GM10266 (cell line): ENCODE measurements at regions not wholly inside any gene's neighbourhood (a gene's known extent, or its start where the extent isn't known, plus 50 kb on each side); places are given as distances from the start of the nearest gene placed in this dataset.

Source experiments
- DNase-seq: peaks from one replicate; pipeline ENCODE4 v3.0.0; 2012; ENCODE audit errors: extremely low spot score
- TF ChIP-seq, protein P1 (sequence below): IDR thresholded peaks from 2 replicates; pipeline ENCODE4 v1.5.1; 2012; ENCODE audit warnings: mild to moderate bottlenecking, low read depth; ENCODE audit not compliant: control insufficient read depth, insufficient read depth; ENCODE audit errors: missing control alignments

DNA sequence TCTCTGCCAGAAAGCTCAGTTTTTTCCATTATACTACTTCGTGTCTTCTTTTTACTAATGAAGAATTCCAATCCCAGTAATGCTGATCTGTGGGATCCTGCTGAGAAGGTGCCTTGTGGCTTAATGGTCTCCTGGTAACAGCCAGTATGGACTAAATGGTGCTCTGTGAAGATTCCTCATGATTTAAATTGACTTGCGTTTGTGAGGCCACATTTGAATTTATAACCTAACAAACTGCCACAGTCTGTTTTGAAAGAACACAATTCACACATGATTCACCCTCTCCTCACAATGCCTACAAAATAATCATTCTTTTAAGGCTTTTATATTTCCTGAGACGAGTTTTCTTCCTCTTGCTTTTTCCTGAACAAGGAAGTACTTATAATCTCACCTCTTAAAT, 140.0 kb downstream of the MBL2 start:
- TF ChIP-seq, protein P1, sequence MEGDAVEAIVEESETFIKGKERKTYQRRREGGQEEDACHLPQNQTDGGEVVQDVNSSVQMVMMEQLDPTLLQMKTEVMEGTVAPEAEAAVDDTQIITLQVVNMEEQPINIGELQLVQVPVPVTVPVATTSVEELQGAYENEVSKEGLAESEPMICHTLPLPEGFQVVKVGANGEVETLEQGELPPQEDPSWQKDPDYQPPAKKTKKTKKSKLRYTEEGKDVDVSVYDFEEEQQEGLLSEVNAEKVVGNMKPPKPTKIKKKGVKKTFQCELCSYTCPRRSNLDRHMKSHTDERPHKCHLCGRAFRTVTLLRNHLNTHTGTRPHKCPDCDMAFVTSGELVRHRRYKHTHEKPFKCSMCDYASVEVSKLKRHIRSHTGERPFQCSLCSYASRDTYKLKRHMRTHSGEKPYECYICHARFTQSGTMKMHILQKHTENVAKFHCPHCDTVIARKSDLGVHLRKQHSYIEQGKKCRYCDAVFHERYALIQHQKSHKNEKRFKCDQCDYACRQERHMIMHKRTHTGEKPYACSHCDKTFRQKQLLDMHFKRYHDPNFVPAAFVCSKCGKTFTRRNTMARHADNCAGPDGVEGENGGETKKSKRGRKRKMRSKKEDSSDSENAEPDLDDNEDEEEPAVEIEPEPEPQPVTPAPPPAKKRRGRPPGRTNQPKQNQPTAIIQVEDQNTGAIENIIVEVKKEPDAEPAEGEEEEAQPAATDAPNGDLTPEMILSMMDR = no peak
- no peak for DNase-seq

DNA sequence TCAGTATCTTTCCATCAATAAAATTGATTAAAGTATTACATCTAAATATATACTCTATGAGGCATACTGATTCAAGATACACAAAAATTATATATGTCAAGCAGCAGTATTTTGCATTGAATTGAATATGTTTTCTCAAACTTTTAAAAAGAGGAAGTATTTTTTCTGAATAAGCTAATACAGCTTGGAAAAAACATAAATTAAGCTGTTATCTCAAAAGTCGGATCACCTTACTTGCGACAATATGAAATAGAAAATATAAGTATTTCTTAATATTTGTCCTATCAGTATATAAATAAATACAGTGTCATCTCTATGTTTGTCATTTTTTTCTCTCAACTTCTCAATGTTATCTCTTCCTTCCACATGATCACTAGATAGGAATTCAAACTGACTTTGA, 139.3 kb downstream of the MBL2 start:
- TF ChIP-seq, protein P1 = no peak
- DNase-seq = no peak

DNA sequence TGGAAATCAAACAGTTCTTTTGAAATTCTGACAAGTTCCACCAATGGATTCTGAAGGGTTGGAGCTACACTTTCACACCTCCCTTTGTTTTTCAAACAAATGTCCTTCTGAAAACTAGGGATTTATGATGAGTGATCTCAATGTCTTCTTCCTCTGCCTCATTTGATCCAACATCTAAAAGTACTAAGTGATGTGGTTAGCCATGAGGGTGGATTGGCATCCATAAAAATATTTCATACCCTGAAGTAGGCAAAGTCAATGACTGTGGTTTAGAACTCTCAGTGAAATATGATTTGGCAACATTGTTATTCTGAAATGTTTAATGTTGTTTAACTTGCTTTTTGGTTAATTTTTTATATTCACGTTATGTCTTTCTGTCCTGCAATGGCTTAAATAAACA, 136.9 kb downstream of the MBL2 start:
- DNase-seq = no peak
- TF ChIP-seq, protein P1 = no peak

DNA sequence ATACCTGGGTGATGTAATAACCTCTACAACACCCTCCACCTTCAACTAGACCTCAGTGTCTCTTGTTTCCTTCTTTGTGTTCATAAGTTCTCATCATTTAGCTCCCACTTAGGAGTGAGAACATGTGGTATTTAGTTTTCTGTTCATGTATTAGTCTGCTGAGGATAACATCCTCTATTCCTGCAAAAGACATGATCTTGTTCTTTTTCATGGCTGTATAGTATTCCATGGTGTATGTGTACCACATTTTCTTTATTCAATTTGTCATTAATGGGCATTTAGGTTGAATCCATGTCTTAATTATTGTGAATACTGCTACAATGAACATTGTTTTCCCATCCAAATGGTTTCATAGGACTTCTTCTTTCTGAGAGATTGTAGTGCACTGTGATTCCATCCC, 135.7 kb downstream of the MBL2 start:
- DNase-seq = no peak
- TF ChIP-seq, protein P1 = no peak

DNA sequence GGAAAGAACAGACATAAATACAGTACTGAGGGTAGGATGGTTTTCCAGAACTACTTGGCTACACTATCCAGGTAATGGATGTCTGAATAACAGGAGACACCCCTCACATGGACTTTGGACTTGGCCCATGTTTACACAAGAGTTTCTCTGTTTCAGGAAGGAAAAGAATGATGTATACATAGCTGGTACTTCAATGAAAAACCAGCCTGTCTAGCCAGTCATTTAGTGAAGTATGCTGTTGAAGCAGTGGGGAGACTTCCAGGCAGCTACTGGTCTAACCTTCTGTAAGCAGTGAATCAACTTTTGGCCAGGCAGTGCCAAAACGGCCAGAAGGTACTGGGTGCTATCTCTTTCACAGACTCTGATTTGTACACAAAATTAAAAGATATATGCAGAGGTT, 135.0 kb downstream of the MBL2 start:
- no peak for DNase-seq
- TF ChIP-seq, protein P1 = no peak

DNA sequence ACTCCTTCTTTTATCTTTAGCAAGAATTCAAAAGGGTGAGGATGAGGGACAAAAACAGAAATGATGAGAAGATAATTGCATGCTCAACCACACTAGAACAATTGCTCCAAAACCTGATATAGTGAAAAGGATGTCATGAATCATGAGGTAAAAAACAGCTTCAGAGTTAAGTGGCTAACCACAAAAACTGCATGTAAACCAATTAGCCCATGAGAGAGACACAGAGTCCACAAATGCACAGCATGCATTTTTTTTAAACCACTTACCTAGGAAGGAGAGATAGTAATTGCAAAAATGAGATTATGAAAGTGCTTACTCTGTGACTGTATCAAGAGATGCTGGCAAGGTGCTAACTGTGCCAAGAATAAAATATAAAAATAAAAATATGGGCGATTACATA, 132.9 kb downstream of the MBL2 start:
- TF ChIP-seq, protein P1 = no peak
- DNase-seq = no peak

DNA sequence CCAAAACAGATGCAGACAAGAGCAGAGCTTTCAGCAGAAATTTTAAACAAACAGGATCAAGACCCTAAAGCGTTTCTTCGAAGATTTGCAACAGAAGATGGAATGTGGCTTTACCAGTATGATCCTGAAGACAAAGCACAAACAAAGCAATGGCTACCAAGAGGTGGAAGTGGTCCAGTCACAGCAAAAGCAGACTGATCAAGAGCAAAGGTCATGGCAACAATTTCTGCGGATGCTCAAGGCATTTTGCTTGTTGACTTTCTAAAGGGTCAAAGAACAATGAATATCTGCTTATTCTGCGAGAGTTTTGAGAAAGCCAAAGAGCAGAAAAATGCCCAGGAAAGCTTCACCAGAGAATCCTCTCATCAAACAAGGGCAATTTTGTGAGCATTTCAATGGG, 130.4 kb downstream of the MBL2 start:
- DNase-seq = no peak

More for the DNA sequence above, 130.4 kb downstream of the MBL2 start:
- TF ChIP-seq, protein P1 = no peak
